Fibroblast of skin of scalp (primary cell): ENCODE measurements at regions not wholly inside any gene's neighbourhood (a gene's known extent, or its start where the extent isn't known, plus 50 kb on each side); places are given as distances from the start of the nearest gene placed in this dataset.
A peak's percentile ranks its signal among the peaks of the same experiment; 100 is the strongest.

ENCODE experiments used
- DNase-seq: peaks from one replicate; pipeline ENCODE4 v3.0.0-alpha.2; 2013

DNA sequence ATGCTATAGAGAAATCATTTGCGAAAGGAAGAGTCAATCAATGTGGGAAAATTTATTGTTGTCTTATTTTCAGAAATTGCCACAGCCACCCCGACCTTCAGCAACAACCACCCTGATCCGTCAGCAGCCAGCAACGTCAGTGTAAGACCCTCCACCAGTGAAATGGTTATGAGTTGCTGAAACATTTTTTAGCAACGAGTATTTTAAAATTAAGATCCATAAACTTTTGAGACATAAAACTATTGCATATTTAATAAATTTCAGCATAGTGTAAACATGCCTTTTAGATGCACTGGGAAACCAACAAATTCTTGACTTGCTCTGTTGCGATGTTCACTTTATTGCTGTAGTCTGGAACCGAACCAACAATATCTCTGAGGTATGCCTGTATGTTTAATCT is 887.9 kb downstream of the DCDC2C start:
- DNase-seq, result no peak

DNA sequence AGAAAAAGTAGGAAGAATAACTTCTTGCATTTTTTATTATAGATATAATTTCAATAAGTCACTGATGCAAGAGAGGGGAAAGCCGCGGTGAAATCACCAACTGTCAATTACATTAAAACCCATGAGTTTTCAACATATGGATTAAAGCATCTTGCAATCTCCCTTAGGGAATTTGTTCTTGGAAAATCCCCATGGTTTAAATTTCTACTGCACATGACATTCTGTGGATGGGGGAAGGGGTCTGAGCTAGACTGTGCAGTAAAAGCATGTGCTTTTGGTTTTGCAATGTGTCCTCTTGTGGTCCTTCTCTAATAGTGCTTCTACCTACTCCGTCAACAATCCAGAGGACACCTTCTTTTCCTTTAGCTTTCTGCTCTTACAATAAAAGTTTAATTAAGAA is 894.0 kb downstream of the DCDC2C start:
- peak; percentile 63 for DNase-seq

DNA sequence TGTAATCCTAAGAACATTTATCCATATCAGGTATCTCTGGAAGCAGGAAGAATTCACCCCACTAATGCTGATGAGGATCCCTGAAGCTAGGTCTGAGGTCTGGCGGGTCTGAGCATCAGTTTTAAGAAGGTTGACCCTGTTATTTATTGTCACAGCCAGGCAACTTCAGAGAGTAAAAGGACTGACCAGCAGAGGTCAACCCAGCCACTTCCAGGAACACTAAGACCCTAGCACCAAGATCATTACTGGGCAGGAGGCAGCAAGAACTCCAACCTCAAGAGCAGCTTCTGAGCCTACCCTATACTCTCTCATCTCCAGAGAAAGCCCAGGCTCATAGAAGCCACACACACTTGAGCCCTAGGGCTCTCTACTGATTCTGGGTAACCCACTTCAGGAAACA is 901.4 kb downstream of the DCDC2C start:
- DNase-seq, result peak; percentile 0

DNA sequence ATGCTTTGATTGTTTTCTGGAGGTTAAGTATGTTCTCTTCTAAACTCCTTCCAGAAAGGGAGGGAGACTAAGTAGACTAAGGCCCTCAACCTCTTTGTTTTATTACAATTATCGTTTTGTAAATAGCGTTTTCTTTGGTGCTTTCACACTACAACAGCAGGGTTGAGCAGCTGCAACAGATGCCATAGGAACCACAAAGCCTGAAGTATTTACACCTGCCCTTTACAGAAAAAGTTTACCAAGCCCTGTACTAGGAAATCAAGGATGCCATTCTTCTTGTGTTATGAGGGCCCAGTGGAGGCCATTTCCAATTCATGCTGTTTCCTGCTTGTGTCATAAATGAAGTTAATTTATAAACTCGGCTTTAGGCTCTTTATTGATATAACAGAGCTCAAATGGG is 914.8 kb downstream of the DCDC2C start:
- DNase-seq, result no peak

DNA sequence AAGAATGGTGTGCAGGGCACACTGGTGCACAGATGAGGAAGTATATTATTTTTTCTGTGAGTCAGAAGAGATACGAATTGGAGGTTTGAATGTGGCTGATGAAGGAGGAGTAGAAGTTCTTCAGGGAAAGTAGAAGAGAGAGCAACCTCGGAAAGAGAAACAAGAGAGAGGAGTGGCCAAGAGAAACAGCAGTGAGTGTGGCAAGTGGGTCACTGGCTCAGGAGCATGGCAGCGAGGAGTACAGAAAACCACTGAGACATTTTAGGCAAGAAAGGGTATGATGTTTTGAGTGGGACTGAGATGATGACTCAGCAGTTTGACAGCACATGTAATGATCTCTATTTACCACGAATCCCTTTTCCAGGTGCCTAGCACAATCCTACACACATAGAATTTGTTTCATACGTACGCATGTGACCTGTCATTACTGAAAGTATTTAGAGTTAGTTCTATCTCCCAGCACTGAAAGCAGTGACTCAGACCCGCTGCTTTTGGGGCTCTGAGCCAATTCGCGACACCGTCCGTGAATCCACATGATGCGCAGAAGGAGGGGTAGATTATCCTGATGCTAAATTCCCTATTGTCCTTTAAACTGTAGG is 915.4 kb downstream of the DCDC2C start:
- DNase-seq, result no peak

DNA sequence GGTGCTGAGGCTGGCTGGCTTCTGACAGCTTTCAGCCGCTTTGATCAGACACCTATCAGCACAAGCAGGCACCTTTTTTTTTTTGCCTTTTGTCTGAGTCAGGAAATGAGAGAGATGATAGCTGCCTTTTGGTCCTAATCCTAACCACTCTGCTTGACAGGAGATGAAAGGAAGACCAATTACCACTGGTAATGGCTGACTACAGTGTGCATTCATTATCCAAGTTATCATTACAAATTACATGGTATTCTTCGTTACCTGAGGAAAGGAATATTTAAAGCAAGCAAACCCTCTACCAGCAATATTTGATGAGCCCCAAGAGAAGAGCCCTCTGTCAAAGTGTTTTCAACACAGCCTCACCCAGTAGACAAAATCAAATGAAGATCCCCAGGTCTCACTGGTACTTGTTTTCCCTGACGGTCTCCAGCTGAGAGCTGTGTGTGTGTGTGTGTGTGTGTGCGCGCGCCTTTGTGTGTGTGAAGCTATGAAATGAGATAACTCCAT is 925.7 kb downstream of the DCDC2C start:
- no peak for DNase-seq

DNA sequence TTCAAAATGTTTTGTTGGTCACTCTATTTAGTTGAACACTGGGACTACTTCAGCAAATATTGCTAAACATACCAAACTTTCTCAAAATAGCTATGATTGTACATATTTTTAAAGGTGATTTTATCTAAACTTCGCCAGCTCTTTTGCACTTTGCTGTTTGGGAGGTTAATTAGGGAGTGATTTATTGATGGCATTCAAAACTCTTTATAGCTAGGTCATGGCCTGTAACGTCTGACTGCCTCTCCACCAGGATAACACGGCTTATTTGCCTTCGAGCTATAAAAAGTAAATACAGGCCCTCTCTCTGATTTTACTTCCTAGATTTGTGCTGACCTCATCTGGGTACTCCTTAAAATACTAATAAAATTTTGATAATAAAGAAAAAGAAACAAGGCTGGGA is 931.9 kb downstream of the DCDC2C start:
- DNase-seq, result no peak

DNA sequence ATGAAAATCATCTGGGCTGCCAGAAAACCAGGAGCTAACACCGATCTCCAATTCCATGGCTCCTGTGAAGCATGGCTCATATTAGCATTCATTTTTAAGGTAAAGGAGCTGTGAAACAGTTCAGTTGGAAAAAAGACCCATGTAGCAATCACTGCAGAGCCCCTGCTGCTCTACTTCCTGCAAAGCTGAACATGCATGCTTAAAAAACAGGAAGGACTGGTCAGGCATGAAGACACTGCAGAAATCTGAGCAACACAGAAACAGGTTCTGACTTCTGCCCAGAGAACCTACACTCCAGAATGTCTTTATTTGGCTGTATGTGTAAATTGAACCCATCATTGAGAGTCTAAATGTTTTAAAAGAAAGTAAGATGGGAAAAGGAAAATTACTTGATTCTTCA is 950.6 kb downstream of the DCDC2C start:
- DNase-seq, result no peak

DNA sequence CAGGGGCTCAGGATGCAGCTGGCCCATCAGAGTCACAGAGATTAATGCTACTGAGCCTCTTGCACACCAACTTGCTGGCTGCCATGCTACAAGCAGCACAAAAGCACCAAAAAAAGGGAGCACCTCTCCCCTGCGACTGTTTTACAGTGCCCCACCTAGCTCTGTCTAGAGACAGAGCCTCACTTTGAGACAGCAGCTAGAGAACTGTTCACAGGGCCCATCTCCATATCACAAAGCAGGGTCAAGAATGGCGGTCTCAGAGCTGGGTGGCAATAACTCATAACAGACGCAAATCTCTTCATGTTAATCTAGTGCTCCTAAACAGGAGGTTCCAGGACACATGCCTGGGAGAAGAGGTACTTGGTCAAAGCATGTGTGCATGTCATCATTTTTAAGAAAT is 953.0 kb downstream of the DCDC2C start:
- no peak for DNase-seq

DNA sequence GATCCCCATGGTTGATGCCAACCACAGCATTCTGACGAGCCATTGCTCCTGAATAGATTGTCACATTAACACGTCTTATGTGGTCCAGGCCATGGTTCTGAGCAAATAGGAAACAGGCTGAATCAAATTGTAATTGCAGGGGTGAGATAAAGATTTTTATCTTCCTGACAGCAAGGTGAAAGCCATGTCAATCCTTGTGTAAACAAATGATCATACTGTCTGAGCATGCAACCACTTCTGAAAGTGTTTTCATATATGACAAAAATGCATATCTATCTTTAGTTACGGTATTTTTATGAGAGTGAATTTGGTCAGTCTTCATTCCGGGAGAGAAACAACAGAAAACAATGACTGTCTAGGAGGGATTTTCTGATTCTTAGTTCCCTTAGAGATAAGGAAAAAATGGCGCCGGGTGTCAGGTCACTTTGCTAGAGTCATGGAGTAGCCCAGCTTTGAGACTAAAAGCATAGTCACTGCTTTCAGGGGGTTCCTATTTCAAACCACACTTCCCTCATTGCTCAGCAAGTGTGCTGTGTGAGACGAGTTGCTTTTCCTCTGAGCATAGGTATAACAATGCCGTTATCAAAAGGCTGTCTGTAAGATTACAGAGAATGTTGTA is 958.9 kb downstream of the DCDC2C start:
- DNase-seq, result no peak

DNA sequence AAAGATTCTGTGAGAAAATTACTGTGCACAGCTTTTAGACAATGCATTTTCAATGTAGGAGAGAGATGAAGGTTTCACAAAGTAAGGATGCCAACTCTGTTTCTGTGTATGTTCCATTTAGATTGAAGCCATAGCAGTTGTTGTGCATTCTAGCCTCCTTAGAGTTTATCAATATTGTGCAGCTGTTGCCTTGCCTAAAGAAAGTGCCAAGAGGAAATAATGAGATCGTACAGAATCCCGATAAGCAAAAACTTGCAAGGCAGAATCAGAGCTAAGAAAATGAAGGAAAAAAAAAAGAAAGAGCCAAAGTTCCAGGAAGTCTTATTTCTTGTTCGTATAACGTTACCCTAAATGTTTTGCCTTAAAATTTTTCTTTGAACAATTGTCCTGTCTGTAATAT is 965.0 kb downstream of the DCDC2C start:
- no peak for DNase-seq

DNA sequence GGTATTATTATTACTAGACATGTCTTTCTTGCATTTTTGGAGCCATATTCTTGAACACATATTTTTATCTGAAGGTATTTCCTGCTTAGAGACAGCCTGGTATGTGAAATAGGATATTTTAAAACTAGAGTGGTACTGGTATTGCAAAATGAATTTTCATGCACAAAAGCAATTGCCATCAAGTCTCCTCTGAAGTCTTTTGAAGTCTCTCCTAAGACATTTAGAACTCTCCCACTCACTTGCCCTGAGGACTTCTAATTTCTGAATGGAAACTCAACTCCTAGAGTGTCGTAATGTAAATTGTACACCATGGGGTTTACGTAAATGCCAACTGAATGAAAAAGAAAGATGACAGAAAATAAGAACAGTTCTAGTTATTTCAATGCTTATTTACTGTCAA is 967.0 kb downstream of the DCDC2C start:
- no peak for DNase-seq

DNA sequence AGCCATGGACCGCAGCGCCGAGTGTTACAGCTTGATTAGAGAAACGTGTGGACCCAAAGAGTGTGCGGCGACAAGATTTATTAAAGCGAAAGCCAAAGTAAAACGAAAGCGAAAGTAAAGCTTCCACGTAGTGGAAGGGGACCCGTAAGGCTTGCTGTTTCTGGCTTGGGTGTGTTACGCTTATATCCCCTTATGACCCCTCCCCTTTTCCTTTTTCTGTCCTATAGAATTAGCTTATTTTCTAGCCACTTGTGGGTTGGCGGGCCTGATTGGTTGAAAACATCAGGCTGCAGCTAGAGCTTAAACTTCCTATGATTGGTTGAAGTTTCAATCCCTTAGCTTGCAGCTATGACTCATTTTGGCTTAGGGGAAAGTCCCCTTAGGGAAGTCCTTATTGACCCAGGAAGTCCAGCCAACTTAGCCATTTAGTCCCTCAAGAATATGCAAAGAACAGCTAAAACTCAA is 969.7 kb downstream of the DCDC2C start:
- no peak for DNase-seq

DNA sequence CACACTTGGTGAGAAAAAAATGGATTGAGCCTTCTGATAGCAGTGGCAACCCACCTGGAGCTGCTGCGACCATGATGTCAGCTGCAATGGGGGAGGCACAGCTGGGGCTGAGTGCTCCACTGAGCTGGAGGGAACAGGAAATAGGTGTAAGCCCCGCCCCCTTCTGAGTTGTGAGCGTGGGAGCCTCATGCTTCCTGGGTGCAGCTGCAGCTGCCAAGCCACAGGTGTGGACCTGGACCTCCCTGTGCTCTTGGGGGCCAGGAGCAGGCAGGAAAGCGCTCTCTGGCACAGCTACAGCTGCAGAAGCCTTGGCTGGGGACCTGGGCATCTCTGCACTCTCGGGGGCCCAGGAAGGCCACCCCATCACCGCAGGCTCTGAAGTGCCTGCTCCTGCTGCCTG is 970.6 kb downstream of the DCDC2C start:
- no peak for DNase-seq

DNA sequence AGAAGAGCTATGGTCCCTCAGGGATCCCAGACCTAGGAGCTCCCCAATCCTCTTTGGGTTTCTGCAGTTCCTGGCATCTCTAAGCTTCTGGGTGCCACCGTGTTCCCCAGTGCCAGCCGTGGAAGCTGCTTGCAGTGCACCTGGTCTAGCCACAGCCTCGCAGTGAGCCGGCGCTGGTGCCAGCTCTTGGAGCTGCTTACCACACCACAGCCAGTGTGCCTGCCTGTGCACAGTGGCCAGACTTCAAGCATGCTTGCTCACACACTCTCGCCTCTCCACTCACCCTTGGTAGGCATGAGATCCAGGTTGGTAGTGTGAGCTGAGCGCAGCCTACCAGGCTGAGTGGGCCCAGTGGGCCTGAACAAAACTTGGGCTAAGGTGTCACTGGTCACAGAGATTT is 971.9 kb downstream of the DCDC2C start:
- DNase-seq, result no peak

DNA sequence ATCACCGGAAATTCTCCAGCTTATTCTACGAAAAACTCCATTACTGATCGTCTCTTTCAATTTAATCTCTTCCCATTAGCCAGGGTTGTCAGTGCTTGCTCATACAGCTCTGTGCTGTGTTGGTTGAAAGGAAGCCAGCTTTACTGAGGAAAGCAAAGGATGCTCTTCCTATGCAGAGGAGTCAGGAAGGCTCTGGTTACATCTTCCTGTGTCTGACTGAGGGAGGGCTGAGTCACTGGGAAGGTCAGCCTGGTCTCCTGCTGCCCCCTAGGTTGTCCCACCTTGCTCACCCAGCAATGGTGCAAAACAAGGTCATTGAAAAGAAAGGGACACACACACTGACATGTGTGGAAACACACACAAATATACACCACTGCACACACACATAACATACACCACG is 975.6 kb downstream of the DCDC2C start:
- no peak for DNase-seq

DNA sequence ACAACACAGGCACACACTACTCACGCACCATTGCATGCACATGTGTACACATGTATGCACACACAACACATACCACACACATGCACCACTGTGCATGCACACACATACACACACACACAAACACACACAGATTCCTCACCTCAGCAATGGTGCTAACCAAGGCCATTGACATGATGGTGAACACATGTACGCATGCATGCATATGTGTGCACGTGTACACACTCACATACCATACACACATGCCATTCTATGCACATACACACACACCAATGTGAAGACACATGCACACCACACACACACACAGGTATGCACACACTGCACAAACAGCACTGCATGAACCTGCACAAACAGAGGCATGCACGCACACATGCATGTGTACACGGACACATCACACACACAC is 976.0 kb downstream of the DCDC2C start:
- no peak for DNase-seq

DNA sequence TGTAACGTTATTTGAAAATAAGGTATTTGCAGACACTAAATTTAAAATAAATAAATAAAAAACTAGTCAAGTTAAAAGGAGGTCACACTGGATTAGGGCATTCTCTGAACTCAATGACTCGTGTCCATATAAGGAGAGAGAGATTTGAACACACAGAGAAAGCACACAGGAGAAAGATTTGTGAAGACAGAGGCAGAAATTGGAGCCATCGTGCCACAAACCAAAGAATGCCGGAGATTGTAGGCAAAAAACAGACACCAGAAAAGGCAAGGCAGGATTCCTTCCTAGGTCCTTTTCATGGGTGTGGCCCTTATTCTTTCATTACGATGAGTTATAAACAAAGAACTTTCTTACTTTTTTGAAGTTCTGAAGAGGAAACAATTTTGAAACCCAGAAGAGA is 981.5 kb downstream of the DCDC2C start:
- no peak for DNase-seq

DNA sequence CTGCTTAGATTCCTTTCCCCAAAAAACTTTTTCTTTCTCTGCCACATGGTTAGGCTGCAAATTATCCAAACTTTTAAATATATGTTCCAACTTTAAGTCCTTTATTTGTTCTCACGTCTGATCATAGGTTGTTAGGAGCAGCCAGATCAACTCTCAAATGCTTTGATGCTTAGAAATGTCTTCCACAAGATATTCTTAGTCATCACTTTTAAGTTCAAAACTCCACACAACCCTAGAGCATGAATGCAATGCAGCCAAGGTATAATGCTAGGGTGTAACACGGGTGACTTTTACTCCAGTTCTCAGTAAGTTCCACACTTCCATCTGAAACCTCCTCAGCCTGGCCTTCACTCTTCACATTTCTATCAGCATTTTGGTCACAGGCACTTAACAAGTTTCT is 987.5 kb downstream of the DCDC2C start:
- no peak for DNase-seq

DNA sequence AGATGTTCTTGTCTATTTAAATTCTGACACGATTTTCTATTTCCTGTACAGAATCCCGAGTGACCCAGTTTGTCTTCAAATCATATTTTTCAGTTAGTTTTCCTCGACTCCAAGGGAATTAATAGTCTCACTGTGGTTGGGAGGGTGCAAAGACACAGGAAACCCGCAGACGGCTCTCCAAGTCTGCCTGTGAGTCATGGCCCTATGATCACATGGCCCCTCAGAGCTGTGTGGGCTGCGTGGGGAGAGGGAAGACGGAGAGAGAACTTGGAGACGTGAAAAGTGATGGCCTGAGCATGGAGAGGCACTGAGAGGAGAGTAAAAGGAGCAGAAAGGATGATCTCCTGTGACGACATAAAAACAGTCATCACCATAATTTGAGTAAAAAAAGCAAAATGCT is 989.9 kb downstream of the DCDC2C start:
- peak; percentile 47 for DNase-seq

DNA sequence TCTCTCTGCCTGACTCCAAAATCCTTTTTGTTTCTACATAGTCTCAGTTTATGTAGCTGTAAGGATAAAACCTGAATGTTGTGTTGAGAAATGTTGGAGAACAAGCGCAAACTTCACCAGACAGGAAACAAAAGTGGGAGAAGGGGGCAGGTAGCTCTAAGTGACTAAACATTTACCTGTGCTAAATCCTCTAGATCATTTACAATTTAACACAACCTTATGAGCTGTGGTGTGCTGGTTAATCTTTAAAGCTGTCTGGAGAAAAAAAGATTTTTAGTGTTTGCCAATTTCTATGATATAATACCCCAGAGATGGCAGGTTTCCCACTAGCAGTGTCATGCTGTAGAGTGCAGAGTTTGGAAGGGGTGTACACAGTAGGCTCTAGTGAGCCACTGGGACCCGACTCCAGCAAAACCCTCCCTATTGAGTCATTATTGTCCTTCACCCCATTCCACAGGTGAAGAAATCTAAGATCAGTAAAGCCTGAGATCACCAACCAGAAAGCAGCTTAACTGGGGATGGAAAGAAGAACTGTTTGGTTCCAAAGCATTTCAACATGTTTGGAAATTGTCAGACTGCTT is 992.0 kb downstream of the DCDC2C start:
- no peak for DNase-seq

DNA sequence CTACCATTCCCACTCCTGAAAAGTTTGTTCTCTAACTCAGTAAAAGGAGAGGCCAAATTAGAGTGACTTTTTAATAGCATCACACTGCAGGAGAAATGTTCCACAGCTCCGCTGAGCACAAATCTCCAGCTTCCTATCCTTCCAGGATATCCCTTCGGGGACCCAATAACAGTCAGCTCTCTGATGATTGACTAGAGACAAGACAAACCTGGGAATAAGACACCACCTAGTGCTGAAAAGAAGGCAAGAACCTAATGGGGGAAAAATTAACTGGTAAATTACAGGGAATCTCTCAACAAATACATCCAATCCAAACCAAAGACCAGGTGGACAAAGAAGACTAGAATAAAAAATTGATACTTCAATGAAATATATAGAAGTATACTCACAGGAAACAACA is 977.1 kb upstream of the SOX11 start:
- no peak for DNase-seq

DNA sequence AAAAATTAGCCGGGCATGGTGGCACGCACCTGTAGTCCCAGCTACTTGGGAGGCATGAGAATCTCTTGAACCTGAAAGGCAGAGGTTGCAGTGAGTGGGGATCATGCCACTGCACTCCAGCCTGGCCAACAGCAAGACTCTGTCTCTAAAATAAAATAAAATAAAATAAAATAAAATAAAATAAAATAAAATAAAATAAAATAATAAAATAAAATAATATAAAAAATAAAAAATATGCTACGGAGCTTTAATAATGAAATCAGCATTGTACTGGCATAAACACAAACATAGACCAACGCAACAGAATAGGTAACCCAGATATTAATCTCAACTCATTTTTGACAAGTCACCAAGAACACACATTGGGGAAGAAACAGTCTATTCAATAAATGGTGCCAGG is 973.4 kb upstream of the SOX11 start:
- DNase-seq, result no peak

DNA sequence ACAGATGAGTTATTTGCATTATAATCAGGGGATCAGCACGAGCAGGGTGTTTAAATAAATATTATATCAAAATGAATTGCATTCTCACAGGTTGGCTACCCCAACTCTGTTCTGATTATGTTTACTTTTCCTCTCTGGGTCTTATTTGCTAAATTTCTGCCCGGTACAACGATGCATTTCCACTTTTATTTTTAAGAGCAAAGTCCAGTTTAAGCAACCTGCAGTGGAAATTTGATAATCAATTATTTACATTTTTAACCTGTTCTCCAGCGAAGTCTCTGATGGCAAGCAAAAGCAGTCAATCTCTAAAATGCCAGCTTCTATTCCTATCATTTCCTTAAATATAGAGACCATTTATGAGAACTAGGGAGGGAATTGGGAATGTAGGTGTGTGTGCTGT is 966.6 kb upstream of the SOX11 start:
- no peak for DNase-seq
